ENCODE measurements at regions not wholly inside any gene's neighbourhood (a gene's known extent, or its start where the extent isn't known, plus 50 kb on each side); places are given as distances from the start of the nearest gene placed in this dataset.

DNA sequence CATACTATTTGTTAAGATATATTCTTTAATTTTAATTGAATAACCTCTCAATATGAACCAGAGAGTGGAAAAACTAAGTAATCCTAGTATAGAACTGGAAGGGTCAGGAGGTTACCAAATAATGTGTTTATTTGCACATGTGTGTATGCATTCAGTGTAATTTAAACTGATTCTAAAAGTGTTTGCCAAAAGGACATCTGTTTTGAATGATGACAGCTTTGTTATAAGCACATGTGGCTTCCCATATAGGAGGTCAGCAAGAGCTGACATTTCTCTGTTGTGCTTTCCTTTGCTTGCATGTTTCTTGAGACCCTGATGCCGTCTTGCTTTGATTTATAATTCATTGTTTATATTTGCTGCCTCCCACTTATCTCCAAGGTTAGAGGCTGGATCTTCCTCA, 383.4 kb downstream of the BRINP1 start:
- in situ Hi-C loops (cut with MboI; ENCODE audit: low sequenced_read_pairs) = no loop called here

DNA sequence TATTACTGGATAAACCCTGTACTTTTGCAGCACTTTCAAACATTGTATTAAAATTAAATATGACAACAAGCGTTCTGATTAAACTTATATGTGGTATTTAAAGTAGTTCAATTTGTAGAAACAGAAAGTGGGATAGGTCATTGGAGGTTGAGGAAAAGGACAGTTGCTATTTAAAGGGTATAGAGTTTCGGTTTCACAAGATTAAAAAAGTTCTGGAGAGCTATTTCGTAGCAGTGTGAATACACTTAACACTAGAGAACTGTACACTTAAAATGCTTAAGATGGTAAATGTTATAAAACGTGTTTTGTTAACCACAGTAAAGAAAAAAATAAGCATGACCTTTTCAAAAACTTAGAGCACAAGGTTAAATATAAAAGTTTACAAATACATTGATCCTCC, 382.1 kb downstream of the BRINP1 start:
- in situ Hi-C loops (cut with MboI; ENCODE audit: low sequenced_read_pairs) = no loop called here

DNA sequence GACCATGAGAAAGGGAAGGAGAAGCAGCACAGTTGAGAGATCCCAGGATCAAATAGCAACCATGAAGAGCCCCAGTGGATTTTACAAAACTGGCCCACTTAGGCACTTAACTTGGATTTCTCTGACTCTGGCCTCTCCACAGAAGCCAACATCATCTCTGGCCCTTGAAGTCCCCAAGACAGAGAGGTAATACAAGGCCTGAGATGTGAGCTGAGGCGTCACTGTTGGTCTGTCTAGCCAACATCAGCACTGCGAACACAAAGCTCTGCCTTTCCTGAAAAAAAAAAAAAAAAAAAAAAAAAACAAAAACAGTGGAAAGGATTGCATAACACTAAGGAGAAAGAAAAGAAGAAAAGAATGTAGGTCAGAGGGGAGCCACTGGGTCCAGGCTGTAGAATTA, 378.3 kb downstream of the BRINP1 start:
- in situ Hi-C loops (cut with MboI; ENCODE audit: low sequenced_read_pairs) = no loop called here

DNA sequence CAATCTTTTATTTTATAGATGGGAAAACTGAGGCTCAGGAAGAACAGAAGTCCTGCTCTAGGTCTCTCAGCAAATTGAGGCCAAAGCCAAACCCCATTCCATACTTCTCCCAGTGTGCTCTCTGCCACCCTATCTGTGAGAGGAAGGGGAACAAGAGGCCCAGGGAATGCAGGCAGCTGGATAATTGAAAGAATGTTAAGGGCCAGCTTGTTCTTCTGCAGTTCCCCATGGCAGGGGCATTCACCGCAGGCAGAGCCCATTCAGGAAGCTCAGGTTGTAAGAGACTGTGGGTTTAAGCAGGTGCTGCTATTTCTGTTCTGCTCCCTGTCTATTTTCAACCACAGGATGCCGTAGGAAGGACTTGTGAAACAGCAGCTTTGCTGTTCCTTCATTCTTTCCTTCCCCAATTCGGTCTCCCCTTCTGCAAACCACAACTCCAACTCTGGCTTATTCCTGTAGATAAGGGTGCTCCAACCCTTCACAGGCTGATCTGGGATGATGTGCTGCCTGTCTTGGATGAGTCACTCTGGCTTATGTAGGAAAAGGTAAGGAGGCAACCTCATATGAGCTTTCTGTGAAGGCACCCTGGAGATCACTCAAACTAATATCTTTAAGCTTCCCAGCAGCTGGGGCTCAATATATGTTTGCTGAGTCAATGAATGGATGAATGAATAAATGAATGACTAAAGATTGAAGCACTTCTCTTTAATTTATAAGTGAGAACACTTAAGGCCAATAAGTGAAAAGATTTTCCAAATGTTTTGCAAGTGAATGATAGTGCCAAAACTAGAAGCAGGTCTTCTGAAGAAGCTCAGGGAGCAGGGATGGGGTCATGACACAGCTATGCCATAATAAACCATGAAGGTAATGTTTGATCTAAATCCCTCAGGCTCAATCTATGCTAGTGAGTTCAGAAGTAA, 377.6 kb downstream of the BRINP1 start:
- in situ Hi-C loops (cut with MboI; ENCODE audit: low sequenced_read_pairs) = no loop called here

DNA sequence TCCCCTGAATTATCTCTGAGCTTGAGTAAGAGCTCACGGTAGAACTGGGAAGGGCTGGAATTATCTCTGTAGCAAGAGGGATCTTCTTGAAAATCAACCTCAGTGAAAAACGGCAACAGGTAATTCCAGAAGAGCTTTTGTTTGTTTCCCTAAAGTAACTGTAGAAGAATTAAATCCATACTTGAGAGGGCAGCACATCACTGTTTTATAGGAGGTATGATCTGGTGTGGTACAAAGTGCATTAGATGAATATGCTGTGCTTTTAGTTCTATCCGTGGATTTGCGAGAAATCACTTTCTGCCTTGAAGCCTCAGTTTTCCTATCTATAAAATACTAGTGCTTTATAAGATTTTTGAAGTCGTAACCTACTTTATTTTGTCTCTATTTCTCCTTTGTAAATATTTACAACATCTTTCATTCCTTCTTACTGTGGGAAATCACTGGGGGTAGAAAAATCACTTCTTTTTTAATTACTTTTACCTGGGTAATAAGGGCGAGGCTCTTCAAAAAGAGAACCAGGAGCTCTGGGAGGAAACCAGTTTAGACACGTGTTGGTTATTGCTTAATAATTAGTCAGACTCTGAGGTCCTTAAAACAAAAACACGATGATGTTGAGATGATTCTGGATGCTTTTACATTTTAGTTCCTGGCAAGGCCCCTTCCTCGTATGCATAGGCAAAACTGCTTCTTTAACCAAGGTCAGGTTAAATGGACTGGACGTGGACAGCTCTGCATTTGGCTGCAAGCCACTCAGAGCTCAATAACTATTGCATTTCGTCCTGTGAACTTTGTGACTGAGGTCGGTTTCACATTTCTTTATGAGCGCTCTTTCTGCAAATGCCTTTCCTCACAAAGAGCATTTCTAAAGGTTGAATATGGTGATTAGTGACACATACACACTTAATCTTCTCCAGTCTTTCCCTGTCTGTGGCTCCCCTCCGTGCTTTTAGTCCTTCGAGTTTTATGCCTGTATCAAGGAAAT, 376.1 kb downstream of the BRINP1 start:
- in situ Hi-C loops (cut with MboI; ENCODE audit: low sequenced_read_pairs) = no loop called here

DNA sequence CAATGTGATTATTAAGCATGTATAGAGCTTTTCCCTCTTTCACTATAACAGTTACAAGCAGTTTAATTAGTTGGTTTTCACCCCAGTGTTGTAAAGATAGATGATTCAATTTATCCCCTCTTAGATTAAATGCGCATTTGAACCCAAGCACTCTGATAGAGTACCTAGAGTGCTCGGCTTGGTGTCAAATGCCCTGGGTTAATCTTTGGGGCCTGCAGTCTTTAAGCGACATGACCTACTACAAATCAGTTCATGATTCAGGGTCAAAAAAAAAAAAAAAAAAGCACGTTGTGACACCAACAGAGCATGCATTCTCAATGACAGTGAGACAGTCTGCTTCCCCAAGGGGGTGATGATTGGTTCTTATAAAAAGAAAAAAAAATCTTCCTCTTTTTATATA, 375.3 kb downstream of the BRINP1 start:
- in situ Hi-C loops (cut with MboI; ENCODE audit: low sequenced_read_pairs) = no loop called here

DNA sequence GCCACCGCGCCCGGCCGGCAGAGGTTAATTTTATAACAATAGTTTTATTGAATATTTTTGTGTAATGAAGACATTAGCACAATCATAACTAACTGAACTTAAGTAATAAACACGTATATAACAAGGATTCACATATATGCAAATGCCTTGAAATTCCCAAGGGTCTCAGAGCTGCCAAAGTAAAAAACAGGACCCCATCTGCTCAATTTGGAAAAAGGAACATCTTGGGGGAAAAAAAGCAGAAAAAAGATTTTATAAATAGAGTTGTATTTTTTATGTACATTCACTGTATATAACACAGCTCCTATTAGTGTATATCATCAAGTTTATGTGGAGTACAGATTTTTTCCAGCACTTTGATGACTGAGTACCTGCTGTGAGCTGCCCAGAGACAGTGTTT, 366.7 kb downstream of the BRINP1 start:
- in situ Hi-C loops (cut with MboI; ENCODE audit: low sequenced_read_pairs) = no loop called here

DNA sequence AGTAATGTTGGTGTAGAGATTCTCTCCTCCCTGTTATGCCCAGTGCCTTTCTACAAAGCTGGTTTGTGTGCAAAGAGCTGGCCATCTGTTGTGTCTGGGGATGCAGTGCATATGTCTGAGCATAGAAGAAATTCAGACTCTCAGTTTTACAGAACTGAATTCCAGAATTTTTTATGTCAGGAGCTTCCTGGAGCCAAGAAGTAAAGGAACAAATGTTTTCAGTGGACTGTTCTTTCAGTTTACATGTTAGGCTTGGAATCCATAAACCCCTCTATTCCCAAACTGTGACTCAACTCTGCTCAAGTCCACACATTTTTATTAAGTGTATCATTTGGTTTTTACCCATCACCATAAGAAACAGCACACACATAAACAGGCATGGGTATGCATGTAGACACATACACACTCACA, 366.0 kb downstream of the BRINP1 start:
- in situ Hi-C loops (cut with MboI; ENCODE audit: low sequenced_read_pairs) = no loop called here

DNA sequence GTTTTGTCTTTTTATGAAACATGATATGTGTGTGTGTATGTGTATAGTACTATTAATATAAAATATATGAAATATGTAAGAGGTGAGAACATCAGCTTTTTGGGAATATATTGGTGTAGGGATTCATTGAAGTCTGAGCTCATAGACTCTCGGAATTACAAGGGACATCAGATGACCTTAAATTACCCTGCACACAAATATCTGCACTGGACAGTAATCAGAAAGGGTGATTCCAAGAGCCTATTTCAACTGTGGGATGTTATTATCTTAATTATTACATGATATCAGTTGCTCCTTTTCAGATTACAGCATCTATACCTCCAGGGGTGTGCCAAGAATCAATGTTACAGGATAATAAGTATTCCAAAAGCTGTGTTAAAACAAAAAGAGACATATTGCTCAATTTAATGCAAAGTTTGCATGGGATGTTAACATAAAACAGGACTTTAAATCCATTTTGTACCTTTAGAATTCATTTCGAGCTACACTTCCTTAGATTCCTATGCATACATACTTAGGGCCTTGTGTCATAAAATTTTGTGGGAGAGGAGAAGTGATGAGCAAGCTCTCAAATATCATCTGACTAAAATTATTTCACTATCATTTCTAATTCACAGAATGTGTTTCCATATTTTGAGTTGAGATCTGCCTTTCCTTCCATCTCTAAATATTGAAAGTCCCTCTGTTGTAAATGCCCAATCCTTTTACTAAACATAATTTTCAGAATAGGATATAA, 365.2 kb downstream of the BRINP1 start:
- in situ Hi-C loops (cut with MboI; ENCODE audit: low sequenced_read_pairs) = no loop called here

DNA sequence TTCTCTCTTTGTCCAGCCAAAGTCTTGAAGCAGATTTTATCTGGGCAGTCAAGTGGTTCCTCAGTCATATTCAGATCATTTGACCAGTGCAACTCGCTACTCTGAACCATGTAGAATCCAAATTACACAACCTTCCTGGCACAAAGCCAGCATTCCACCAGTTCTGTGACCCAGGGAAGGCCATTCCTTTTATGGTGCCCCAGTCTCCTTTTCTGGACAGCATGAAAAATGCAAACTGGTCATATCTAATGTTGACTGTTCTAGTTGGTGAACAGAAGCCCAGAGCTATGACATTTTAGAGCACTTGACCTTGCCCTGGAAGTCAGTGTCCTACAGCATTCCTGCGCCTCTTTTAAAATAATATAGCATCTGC, 364.6 kb downstream of the BRINP1 start:
- in situ Hi-C loops (cut with MboI; ENCODE audit: low sequenced_read_pairs) = no loop called here

DNA sequence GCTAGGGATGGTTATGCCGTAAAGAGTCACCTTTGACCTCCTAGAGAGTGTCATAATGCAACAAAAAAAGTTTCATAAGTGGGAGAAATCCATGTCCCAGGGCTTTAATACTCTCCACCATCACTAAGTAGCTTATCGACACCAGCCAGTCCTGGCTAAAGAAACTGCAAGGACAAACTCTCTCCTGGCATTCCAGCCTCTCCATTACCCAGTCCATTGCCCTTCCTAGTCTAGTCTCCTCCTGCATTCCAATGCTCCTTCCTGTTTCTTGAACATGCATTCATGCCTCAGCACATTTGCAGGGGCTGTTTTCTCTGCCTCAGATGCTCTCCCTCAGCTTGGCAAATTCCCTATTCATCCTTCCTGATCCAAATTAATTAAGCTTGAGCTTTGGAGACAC, 364.1 kb downstream of the BRINP1 start:
- in situ Hi-C loops (cut with MboI; ENCODE audit: low sequenced_read_pairs) = no loop called here

DNA sequence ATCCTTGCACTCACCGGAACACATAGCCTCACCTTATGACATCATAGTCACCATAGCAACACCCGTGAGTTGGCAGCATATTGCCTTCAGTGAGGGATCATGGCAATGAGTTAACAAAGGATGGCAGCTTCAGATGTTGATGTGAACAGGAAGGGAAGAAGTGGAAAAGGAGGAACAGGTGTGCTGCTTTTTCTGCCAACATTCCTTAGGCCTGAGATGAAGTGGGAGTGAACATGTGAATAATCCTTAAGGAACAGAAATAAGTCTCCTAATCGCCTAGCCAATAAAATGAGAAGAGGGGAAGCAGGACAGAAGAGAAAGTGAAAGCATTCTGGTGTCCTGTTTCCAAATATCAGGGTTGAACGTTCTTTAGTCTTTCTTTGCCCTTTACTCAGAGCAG, 360.0 kb downstream of the BRINP1 start:
- in situ Hi-C loops (cut with MboI; ENCODE audit: low sequenced_read_pairs) = no loop called here

DNA sequence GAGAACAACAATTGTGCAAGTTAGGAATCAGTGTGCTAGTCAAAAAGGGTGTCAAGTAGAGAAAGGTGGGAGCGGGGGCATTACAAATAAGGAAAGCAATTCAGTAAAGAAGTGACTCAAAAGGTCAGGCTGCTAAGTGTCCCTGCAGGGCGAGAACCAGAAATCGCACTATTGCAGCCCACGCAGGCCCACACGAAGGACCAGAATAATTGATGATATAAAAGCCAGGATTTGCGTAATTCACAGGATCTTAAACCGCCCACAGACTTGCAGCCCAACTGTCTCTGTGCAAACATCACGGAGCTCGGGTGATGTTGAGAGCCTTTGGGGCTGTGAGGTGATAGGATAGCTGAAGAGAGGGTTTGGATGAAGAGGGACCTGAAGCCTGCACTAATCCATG, 349.0 kb downstream of the BRINP1 start:
- in situ Hi-C loops (cut with MboI; ENCODE audit: low sequenced_read_pairs) = no loop called here

DNA sequence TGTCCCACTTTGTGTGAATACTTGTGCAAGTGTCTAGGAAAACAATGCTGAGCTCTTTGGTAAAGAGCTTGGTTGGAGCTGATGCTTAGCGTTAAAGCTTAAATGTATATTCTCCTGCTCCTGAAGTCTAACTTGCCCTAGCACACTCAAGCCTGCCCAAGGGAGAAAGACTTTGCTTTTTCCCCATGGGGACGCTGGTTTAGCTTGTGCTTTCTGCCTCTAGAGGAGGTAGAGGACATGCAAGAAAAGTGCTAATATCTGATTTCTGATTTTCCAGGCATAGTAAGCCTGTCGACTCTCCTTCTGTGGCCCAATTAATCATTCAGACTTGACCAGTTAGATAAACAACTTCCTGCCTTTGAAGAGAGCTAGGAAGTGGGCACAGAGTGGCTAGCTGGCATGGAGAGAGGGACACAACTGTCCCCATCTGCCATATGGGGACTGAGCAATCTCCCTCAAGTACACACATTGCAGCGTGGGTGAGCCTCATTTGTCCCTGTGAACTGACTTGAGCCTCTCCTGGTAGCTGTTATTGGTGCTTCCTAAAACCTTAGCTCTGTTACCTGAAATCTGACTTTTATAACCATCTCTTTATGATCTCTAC, 348.4 kb downstream of the BRINP1 start:
- in situ Hi-C loops (cut with MboI; ENCODE audit: low sequenced_read_pairs) = no loop called here

DNA sequence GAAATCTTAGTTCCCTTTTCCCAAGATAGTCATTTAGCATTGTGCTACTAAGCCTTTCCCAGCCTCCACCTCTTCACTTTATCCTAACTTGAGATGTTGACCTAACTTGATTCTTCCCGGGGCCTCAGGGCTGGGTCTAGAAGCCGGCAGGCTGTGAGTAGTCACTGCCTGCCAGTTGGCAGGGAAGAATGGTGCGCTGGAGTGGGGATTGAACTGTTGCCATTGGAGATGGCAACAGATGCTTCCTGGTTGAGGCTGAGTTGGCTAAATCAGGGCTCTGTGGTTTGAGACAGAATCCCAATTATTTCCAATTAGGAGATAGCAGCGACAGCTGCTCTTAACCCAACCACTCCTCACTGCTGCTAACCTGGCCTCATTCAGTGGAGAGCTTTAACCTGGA, 343.1 kb downstream of the BRINP1 start:
- in situ Hi-C loops (cut with MboI; ENCODE audit: low sequenced_read_pairs) = loop anchor here (25.0 kb wide), 1 partner anchor 436 kb away; no protein-coding TSS in a partner anchor

DNA sequence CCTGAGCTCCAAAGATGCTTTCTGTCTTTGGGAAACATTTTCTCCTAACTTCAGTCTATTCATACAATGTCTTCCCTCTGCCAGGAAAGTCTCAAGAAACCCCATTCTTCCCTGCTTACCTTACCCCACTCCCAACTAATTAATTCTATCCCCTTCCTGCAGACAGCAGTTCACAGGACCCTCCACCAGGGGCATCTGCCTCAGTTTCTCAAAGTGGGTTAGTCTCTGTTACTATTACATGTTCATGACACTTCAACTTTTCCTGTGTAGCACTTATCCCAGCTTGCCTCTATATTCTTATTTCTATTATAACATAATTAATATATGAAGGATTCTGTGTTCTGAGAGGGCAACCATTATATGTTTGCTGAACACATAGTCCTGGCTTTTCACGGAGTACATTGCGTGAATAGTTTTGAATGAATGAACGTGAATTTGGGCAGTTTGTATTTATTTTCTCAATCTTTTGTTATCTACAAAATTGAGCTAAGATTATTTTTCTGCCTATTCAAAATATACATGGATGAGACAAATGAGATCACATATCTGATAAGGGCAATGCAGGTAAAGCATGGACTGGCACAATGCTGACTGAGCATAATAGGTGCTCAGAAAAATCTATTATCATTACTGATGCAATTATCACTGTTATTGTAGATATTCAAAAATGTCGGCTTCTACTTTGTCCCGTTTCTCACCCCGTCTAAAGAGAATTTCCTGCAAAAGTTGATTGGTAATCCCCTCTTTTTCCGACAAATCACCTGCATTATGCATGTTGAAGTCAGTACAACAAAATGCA, 341.1 kb downstream of the BRINP1 start:
- in situ Hi-C loops (cut with MboI; ENCODE audit: low sequenced_read_pairs) = loop anchor here (25.0 kb wide), 1 partner anchor 434 kb away; no protein-coding TSS in a partner anchor

DNA sequence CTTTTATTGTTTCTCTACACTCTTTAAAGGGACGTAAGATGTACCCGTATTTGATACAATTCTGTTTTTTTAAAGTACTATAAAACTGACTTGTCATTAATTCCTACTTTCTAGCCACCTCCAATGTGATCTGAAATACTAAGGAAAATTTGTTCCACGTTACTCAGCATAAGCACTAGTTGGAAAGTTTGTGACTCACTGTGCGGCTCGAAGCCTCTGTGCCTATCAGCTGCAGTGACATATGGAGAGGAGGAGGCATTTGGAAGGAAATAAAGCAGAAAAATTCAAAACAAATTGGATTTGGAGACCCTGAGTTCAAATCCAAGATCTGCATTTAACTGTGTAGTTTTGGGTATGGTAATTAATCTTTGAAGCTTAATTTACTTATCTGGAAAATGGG, 339.3 kb downstream of the BRINP1 start:
- in situ Hi-C loops (cut with MboI; ENCODE audit: low sequenced_read_pairs) = loop anchor here (25.0 kb wide), 1 partner anchor 432 kb away; no protein-coding TSS in a partner anchor

DNA sequence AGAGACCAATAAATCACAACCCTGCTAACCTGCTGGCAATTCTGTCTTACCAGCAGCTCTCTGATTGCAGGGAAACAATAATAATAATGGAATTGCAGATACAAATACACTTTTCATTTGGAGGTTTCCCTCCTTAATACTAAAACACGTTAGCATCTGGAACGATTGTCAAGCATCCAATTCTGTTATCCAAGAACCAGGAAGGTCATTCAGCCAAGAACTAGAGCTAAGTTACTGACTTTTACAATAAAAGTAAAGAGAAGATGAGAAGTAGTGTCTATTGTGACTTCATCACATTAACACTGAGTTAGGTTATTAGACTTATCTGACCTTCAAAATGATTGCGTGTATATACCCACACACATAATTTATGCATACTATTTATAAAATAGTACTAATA, 335.6 kb downstream of the BRINP1 start:
- in situ Hi-C loops (cut with MboI; ENCODE audit: low sequenced_read_pairs) = loop anchor here (25.0 kb wide), 1 partner anchor 429 kb away; no protein-coding TSS in a partner anchor

DNA sequence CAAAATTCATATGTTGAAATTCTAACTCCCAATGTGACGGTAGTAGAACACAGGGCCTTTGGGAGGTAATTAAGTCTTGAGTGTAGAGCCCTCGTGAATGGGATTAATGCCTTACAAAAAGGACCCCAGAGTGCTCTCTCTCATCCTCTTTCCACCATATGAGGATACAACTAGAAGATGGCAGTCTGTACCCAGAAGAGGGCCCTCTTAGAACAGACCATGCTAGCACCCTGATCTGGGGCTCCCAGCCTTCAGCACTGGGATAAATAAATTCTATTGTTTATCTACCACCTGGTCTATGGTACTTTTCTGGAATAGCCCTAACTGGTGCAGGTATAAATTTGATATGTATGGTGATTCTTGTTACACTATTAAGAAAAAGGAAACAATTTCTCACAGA, 332.3 kb downstream of the BRINP1 start:
- in situ Hi-C loops (cut with MboI; ENCODE audit: low sequenced_read_pairs) = loop anchor here (25.0 kb wide), 1 partner anchor 425 kb away; no protein-coding TSS in a partner anchor

All from HL-60/S4 treated with phorbol 12-myristate 13-acetate at 8.2 ng/mL for 4 days and 3 days (cell line).